Body of pancreas (tissue), 4 donors: ENCODE measurements at regions not wholly inside any gene's neighbourhood (a gene's known extent, or its start where the extent isn't known, plus 50 kb on each side); places are given as distances from the start of the nearest gene placed in this dataset.

Experiments
- ATAC-seq: fragments of 150-250 bp; one replicate; pipeline ENCODE4 v1.9.1; 2016
- DNase-seq, 4 donors: peaks; one replicate each; pipeline ENCODE4 v3.0.0-alpha.2; 2019
- H3K27ac ChIP-seq, 4 donors: fragments of 200-600 bp; sonication (generic); 1 replicate in 3 of 4; 2 replicates in 1 of 4; pipeline versions ENCODE4 v1.5.1 to v1.6.1; 2016 to 2019; ENCODE audit warnings: mild to moderate bottlenecking in 1 of 4, mixed read lengths in 1 of 4, moderate library complexity in 1 of 4
- H3K27me3 ChIP-seq, 2 donors: fragments of 200-600 bp; sonication (generic); one replicate each; pipeline ENCODE4 v1.6.0; 2016; ENCODE audit warnings: mild to moderate bottlenecking in 1 of 2
- H3K36me3 ChIP-seq, 2 donors: fragments of 200-600 bp; sonication (generic); replicated peaks in 1 of 2; 2 replicates each; pipeline ENCODE4 v1.5.1; 2016; ENCODE audit warnings: low read depth in 2 of 2; ENCODE audit not compliant: insufficient read depth in 1 of 2
- H3K4me1 ChIP-seq: fragments of 200-600 bp; sonication (generic); one replicate; pipeline ENCODE4 v1.6.0; 2016
- H3K4me3 ChIP-seq, 2 donors: fragments of 200-600 bp; sonication (generic); 1 replicate in 1 of 2; 2 replicates in 1 of 2; pipeline ENCODE4 v1.5.1; 2016 to 2019
- H3K9me3 ChIP-seq, 3 donors: fragments of 200-600 bp; sonication (generic); 1 replicate in 2 of 3; 2 replicates in 1 of 3; pipeline ENCODE4 v1.5.1; 2016
- POLR2A ChIP-seq, 3 donors: fragments of 450-650 bp; IDR thresholded peaks; one replicate each; pipeline ENCODE4 v1.6.1; 2016; ENCODE audit warnings: antibody characterized with exemption in 3 of 3, mild to moderate bottlenecking in 2 of 3
- WGBS, 2 donors: methylation state at CpG; one replicate each; pipeline ENCODE4 v1.1.5; 2017; 5-methylcytosine and 5-hydroxymethylcytosine counted together
- intact Hi-C: fragments of 100-400 bp; cut with DNase I; formaldehyde crosslinking; loops from one replicate; pipeline ENCODE4 v1.15.1; 2023
- TF ChIP-seq, protein P1 (sequence below), 7 experiments: fragments of 450-650 bp in 4 of 7; fragments of 200-600 bp in 3 of 7; sonication (generic) in 3 of 7; IDR thresholded peaks; one replicate each; pipeline ENCODE4 v1.5.1; 2016 to 2019; ENCODE audit warnings: antibody characterized with exemption in 7 of 7

DNA sequence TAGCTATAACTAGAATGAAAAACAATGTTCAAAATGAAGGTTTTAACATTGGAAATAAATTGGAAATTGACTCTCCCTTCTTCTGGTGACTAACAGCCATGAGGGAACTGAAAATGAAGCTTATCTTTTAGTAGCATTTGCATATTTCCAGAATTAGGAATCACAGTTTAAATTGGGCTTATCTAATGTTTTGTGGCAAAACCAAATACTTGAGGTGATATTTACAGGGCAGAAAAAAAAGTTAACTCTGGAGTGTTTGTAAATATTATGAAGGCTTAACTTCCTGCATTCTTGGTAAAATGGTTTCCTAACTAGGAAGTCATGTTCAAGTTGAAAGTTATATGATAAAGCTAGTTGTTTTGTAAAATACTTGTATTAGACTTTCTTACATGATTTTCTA lies 96.4 kb upstream of the SOX9 start:
- Histone ChIP-seq H3K27ac (no peak overlapping the region), H3K27me3 (peaks cover 0 to 5% of the 10 kb centered on the region in 2 donors), H3K9me3 (no peaks in the 10 kb centered on the region), H3K4me1 (no peaks in the 10 kb centered on the region), H3K4me3 (no peak overlapping the region), H3K36me3 (no peaks in the 10 kb centered on the region)
- DNase-seq, result no peak
- TF ChIP-seq, protein P1, sequence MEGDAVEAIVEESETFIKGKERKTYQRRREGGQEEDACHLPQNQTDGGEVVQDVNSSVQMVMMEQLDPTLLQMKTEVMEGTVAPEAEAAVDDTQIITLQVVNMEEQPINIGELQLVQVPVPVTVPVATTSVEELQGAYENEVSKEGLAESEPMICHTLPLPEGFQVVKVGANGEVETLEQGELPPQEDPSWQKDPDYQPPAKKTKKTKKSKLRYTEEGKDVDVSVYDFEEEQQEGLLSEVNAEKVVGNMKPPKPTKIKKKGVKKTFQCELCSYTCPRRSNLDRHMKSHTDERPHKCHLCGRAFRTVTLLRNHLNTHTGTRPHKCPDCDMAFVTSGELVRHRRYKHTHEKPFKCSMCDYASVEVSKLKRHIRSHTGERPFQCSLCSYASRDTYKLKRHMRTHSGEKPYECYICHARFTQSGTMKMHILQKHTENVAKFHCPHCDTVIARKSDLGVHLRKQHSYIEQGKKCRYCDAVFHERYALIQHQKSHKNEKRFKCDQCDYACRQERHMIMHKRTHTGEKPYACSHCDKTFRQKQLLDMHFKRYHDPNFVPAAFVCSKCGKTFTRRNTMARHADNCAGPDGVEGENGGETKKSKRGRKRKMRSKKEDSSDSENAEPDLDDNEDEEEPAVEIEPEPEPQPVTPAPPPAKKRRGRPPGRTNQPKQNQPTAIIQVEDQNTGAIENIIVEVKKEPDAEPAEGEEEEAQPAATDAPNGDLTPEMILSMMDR (IDR thresholded peaks at IDR 0.05), result no peak
- TF ChIP-seq POLR2A (IDR thresholded peaks at IDR 0.05), result no peak
- ATAC-seq, result no peak
- intact Hi-C loops, result no loop called here

DNA sequence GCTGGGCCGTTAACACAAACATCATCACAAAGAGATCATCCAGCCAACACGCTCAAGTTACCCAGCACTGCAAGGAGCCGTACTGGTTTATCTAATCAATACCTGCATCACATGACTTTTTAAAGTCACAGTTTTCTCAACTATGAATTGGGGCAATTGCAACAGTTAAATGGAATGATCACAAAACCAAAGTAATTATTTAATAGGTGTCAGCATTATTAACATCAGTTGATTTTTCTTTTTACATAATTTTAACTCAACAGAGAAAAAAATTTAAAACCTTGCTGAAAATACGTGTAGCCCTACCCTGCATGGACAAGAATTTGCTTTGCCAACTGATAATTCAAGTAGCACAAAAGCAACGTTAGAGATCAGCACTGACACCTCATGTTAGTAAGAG lies 95.7 kb upstream of the SOX9 start:
- Histone ChIP-seq H3K27me3 (peaks cover 0 to 5% of the 10 kb centered on the region in 2 donors), H3K9me3 (no peaks in the 10 kb centered on the region), H3K27ac (no peak overlapping the region), H3K4me1 (no peaks in the 10 kb centered on the region), H3K36me3 (no peaks in the 10 kb centered on the region), H3K4me3 (no peak overlapping the region)
- no peak for TF ChIP-seq POLR2A (IDR thresholded peaks at IDR 0.05)
- TF ChIP-seq, protein P1 (IDR thresholded peaks at IDR 0.05), result no peak
- intact Hi-C loops, result no loop called here
- ATAC-seq (no peak), DNase-seq (no peak)
- 21 to 22% methylated on average over 5 of the region's 5 CpGs for WGBS, 2 donors

DNA sequence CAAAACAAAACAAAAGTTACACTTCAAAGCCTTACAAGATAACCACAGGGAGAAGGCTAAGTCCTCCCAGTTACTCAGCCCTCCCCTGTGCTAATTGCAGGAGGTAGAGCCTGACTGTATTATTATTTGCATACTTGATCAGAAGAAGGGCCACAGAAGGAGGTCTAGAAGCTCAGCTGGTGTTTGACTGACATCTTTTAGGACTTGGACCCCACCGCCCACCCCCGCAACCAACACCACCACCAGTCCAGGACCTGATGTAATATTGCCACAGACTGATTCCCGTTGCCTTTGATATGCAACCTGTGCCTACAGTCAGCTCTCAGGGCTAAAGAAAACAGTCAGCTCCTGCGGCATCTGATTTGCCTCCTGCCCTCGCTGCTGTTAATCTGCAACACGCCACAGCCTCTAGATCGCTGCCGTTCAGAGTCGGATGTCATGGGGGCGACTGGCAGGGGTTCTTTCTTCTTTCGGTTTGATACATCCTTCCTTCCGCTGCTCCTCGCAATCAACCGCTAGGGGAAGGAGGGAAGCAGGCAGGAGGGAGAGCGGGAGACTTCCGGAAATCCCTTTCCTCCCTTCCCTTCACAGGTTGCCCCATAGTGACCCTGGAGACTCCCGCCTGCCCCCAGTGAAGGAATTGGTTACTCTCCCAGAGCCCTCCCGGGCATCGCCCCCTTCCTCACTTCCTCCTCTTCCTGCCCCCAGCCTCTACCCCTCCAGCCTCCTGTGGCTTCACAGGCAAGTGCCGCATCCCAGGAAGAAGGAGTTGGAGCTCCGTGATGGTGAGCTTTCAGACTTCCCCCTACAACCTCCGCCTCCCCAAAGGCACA lies 90.5 kb upstream of the SOX9 start:
- Histone ChIP-seq H3K4me1 (no peaks in the 10 kb centered on the region), H3K27me3 (no peaks in the 10 kb centered on the region), H3K27ac (peak overlapping the region in 2 of 4 donors; percentile 26 to 60), H3K4me3 (peak overlapping the region in 1 of 2 donors; percentile 36), H3K36me3 (no peaks in the 10 kb centered on the region), H3K9me3 (no peaks in the 10 kb centered on the region)
- intact Hi-C loops, result no loop called here
- 8 to 10% methylated on average over 20 to 22 of the region's 22 CpGs for WGBS, 2 donors
- ATAC-seq (peak; percentile 74), DNase-seq (peak; percentile 36 to 50 (median 43))
- TF ChIP-seq POLR2A (IDR thresholded peaks at IDR 0.05), result no peak
- TF ChIP-seq, protein P1 (IDR thresholded peaks at IDR 0.05), result peak in 5 of 7 experiments; percentile 27 to 61 (median 52)

DNA sequence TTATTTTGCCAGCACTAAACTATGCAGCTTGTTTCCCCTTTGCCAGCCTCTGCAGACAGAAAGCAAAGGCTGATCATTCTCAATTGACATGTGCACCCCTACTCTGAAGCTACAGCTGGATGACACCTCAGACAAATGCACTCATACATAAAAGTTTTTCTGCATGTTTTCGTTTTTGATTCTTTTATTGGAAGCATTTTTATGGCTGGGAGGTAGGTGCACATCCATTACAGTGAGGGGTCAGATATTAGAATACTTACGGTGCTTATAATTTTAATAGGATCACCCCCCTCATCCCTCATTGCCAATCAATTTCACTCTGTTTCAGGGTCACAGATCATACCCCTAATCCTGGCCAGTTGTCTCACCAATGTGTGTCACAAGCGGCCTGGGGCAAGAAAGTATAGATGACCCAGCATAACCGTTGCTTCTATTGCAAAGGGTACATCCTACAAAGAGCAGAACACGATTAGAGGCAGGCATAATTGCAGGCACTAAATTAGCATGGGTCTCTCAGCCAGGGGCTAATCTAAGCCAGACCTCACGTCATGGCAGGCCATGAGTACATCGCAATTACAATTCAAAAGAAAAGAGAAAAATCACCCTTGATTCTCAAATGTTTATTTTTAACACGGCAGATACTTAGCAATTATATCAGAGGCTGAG lies 89.5 kb upstream of the SOX9 start:
- no peak overlapping the region for H3K4me3 ChIP-seq
- no peaks in the 10 kb centered on the region for H3K4me1 ChIP-seq
- no peaks in the 10 kb centered on the region for H3K9me3 ChIP-seq
- no peak overlapping the region for H3K27ac ChIP-seq
- TF ChIP-seq, protein P1 (IDR thresholded peaks at IDR 0.05), result no peak
- no peak for TF ChIP-seq POLR2A (IDR thresholded peaks at IDR 0.05)
- no peaks in the 10 kb centered on the region for H3K27me3 ChIP-seq
- ATAC-seq (no peak), DNase-seq (no peak)
- no peaks in the 10 kb centered on the region for H3K36me3 ChIP-seq
- intact Hi-C loops, result no loop called here
- 73 to 76% methylated on average over 8 of the region's 8 CpGs for WGBS, 2 donors
